Activated CD8-positive, alpha-beta memory T cell treated with anti-CD3 and anti-CD28 coated beads, Interleukin-2, amount 50 U/mL, for 48 hours (primary cell): ENCODE measurements at regions not wholly inside any gene's neighbourhood (a gene's known extent, or its start where the extent isn't known, plus 50 kb on each side); places are given as distances from the start of the nearest gene placed in this dataset.
"Not testable (repeated sequence)": the region's sequence is repeated elsewhere in the genome, so short reads cannot be mapped to it uniquely, and the experiment has no call there.

Experiments
- DNase-seq: peaks from one replicate; pipeline ENCODE4 v3.0.0-alpha.2; 2020

DNA sequence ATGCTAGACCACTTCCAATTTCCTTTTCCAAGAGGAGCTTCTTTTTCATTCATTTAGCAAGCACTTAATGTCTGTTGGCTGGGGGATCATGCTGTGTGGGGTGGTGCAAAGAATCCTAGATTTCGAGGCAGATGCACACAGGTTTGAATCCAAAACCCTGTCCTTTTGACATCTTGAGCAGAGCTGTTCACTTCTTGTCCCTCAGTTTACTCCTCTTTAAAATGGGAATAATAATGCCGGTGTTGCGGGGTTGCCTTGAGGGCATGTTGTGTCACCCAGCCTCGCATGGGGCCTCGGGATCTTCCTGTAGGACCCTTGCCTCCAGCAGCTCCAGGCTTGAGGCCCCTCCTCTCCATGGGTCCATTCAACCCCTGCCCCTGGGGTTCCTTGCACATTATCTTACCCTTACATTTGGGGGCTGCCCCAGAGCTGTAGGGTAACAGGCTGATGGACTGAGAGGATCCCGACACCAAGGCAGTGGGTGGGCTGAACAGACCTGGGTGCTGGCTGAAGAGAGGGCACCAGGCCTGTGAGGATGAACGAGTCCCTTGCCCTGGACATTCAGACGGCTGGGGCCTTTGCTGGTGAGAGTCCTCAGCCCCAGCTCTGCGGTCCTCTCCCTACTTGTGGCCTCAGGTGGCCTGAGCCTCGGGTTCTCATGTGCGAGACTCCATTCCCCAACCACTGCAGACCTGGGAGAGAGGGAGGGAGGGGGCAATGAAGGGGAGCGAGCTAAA, 145.8 kb downstream of the BARX1 start:
- peak; percentile 25 for DNase-seq

DNA sequence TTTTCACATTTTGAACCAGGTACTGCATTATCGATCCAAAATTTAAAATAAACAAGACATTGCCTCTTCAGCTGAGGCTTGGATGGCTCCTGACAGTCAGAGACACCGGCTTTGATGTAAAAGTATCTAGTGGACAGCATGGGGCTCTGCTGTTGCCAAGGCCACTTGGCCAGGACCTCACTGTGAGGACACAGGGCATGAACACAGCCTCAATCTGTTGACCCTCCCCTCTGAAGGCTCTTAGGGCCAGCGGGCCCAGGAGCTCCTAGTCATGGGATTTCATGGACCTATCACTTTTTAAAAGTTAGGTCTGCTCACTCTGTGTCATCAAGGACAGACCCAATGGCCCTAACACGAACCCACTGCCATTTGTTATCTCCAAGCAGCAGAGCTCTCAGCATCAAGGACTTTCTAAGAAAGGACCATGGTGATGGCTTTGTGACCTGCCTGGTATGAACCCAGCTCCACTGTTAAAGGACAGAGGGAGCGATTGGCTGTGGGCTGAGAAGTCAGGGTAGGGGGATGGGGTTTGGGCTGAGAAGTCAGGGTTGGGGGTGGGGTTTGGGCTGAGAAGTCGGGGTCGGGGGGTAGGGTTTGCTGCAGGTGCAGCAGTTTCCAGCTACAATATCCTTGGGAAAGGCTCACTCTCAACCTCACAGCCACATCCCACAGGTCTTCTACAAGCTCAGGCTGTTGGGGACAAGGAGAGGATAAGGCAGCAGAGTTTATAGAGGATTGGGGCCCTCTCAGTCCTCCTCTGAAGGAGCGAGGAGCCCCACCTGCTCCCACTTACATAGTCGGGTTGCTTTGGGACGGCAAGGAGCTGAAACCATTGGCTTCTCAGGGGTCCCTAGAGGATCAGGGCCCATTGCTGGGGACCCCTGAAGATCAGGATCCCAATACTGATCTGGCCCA, 146.8 kb downstream of the BARX1 start:
- DNase-seq, result peak; percentile 20

DNA sequence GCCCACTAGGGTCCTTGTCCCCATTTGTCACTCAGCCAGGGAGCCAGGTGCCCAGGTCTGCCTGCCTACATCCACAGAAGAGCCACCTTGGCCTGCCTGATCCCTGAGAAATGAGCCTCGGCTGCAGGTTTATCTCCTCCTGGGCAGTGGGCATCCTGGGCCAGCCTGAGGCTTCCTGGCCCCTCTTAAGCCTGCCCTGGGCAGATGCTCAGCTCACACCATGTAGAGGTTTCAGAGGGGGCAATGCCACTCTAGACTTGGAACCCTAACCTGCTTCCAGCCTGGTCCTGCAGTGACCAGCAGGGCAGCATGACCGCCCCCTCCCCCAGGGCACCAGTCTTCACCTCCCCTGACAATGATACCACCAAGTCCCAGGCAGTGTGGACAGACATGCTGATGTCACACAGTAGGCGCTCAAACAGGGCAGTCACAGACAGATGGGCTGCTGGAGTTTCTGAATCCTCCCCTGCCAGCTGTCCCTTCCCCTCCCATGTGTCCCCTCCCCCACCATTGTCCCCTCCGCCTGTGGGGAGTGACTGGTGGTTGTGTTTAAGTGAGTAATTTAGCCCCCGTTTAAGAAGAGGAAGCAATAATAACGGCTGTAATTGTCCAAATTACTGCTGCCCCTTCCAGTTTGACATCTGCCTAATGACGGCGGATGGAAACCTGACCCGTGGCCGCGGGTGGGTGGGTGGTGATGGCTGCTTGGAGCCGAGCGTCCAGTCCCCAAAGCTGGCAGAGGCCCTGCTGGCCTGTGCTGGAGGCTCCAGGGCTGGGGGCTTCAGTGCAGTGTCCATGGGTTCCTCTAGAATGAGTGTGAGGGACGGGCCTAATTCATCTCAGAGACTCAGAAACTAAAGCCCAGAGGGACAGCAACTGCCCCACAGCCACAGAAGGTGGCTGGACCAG, 147.7 kb downstream of the BARX1 start:
- DNase-seq, result peak; percentile 35

DNA sequence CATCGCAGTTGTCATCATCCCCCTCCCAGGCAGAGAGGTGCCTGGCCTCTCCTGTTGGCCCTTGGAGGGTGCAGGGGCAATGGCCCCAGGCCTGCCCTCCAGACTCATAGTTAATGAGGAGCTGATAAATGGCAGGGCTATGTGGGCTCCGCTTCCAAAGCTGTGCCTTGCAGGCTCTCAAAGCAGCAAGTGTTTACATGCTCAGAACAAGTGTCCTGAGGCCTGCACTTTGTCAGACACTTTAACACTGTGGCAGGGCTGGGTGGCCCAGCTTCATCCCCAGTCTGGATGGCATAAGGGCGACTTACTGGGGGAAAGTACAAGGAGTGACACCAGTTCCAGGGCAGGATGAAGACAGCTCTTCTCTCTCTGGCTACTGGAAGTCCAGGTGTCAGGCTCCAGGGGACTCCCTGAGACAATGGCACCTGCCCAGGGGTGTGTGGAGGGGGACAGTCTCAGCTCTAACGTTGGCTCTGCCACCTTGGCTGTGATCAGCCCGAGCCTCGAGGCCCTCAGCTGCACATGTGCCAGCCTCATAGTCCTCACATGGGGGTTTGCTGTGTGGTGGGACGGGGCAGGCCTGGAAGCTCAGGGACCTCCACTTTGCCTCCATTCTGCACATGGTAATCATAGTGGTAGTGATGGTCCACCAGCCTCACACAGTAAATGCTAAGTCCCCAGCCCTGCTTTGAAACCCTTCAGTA, 153.4 kb downstream of the BARX1 start:
- DNase-seq, result no peak

DNA sequence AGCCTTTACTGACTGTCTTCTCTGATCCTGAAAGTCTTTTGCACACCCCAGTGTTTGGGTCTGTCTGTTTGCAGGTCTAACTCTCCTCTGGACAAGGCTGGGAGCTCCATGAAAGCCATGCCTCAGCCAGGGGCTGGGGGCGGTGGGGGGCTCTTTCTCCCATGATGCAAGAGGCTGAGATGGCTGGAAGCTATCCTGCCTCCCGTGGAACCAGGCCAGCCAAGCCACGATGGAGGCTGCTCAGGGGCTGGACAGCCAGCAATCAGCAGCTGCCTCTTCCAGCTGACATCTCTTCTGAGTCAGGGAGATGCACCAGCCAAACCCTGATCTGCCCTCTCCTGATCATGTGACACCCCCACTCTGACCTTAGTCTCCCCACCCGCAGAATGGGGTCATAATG, 154.0 kb downstream of the BARX1 start:
- DNase-seq, result no peak

DNA sequence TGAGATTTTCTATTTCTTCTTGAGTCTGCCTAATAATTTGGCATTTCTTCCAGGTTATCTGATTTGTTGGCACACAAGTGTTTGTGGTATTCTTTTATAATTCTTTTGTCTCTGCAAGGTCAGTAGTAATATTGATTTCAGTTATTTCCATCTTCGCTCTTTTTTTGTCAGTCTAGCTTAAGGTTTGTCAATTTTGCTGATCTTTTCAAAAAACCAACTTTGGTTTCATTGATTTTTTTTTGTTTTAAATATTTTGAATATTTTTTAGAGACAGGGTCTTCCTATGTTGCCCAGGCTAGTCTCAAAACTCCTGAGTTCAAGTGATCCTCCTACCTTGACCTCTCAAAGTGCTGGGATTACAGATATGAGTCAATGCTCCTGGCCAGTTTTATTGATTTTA, 162.8 kb downstream of the BARX1 start:
- DNase-seq, result no peak

DNA sequence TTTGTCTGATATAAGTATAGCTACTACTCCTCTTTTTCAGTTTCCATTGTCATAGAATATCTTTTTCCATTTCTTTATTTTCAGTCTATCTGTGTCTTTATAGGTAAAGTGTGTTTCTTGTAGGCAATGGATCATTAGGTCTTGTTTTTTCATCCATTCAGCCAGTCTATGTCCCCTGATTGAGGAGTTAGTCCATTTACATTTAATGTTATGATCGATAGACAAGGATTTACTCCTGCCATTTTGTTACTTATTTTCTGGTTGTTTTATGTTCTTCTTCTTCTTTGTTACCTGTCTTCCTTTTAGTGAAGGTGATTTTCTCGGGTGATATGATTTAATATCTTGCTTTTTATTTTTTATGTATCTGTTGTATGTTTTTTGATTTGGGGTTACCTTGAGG, 169.0 kb downstream of the BARX1 start:
- no peak for DNase-seq

DNA sequence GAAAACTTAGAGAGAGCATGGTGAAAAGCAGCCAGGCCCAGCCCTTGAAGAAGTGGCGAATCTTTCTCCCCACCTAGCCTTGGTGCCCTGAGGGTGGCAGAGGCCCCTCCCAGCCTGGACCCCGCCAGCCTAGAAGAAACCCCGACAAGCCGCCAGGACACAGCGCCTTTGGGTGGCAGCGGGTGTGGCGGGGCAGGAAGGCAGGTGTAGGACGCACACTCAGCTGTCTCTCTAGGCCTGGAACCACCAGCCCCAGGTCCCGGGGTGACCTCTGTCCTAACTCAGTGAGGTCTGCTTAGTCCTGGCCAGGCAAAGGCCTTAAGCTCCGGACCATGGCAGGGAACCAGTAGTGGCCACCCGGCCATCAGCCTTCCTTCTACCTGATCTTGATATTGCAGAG, 178.3 kb downstream of the BARX1 start:
- DNase-seq, result no peak

DNA sequence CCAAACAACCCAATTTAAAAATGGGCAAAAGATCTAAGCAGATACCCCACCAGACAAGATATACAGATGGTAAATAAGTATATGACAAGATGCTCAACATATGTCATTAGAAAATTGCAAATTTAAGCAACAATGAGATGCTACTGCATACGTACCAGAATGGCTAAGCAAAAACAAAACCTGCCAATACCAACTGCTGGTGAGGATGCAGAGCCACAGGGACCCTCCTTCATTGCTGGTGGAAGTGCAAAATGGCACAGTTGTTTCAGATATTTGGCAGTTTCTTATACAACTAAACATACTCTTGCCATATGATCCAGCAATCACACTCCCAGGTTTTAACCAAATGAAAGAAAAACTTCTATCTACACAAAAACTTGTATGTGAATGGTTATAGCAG, 178.9 kb downstream of the BARX1 start:
- no peak for DNase-seq

DNA sequence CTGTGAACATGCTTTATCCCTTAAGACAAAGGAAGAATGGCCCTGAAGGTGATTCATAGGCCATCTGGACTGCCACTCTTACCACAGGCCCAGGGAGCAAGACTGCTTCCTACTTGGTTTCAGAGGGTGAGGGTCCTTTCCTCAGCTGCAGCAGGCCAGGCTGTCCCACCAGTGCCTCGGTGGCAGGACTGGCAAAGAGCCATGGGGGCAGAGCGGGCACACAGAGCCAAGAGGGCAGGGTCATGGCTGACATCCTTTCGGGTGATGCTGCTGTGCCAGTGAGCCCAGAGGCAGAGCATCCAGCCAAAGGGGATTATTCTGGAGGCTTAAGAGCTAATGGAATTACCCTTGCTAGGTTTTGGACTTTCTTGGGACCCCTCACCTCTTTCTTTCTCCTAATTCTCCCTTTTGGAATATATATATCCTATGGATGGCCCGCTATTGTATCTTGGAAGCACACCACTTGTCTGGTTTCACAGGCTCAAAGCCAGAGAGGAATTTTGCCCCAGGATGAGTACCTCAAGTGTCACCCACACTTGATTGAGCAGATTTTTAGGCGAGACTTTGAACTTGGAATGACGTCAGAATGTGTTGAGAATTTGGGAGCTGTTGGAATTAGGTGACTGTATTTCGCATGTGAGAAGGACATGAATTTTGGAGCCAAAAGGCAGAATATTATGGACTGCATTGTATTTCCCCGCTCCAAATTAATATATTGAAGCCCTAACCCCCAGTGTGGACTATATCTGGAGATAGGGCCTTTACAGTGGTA, 180.6 kb downstream of the BARX1 start:
- DNase-seq, result no peak

DNA sequence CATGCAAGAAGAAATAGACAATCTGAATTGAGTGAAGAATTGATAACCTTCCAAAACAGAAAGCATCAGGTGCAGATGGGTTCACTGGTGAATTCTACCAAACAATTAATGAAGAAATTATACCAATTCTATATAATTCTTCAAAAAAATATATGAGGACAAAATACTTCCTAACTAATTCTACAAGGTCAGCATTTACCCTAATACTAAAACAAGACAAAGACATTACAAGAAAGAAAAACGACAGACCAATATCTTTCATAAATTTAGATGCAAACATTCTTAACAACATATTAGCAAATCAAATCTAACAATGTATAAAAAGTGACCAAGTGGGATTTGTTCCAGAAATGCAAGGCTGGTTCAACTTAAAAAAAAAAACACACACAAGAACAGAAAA, 183.9 kb downstream of the BARX1 start:
- DNase-seq, result no peak

DNA sequence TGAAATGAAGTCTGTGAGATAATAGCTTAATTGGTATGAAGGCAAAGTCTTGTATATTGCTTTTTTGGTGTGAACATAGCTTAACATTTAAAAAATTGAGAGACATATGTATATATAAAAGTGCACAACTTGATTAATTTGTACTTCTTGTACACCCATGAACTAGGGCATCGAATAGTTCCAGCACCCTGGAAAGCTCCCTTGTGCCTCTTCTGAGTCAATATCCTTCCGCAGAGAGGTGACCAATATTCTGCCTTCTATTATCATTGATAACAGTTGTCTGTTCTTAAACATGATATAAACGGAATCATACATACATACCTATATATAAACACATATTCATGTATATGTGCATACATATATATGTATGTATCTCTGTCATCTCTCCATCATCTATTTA, 185.4 kb downstream of the PHF2 start:
- no peak for DNase-seq

DNA sequence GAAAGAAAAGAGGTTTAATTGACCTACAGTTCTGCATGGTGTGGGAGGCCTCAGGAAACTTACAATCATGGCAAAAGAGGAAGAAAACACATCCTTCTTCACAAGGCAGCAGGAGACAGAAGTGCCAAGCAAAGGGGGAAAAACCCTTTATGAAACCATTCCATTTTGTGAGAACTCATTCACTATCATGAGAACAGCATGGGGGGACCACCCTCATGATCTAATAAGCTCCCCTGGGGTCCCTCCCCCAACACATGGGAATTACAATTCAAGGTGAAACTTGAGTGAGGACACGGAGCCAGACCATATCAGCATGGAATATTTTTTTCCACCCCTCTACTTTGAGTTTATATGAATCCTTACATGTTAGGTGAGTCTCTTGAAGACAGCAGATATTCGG, 173.7 kb downstream of the PHF2 start:
- no peak for DNase-seq

DNA sequence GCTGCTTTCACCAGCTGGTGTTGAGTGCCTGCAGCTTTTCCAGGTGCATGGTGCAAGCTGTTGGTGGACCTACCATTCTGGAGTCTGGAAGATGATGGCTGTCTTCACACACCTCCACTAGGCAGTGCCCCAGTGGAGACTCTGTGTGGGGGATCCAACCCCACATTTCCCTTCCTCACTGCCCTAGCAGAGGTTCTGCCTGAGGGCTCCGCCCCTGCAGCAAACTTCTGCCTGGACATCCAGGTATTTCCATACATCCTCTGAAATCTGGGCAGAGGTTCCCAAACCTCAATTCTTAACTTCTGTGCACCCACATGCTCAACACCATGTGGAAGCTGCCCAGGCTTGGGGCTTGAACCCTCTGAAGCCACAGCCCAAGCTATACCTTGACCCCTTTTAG, 172.4 kb downstream of the PHF2 start:
- not testable (repeated sequence) for DNase-seq

DNA sequence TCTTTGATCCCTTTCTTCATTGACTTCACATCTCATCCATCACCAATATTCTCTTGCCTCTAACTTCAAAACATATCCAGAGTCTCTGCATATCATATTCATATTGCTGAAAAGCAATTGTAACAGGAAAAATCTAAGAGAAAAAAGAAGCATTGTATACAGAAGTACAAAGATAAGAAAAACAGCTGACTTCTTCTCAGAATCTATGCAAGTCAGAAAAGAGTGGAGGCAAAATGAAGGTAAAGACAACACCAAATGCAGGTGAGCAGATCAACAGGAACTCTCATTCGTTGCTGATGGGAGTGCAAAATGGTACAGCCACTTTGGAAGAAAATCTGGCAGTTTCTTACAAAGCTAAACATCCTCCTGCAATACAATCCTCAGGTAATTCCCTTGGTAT, 155.6 kb downstream of the PHF2 start:
- no peak for DNase-seq

DNA sequence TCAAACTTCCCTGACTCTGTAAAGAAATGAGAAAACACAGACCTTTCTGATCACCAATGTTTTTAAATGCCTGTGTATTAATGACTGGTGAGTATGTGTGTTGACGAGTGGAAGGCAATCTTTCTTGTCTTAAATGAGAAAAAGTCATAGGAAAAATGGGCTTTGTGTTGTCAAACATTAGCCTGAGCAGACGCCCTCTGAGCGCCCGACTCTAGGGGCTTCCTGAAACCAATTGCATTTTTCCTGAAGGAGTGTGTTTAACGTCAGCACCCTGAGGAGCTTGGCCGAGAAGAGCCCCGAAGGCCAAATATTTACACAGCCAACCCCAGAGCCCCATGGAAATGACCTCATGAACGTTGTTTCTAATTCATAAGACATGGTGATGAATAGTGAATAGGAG, 154.3 kb downstream of the PHF2 start:
- DNase-seq, result no peak

DNA sequence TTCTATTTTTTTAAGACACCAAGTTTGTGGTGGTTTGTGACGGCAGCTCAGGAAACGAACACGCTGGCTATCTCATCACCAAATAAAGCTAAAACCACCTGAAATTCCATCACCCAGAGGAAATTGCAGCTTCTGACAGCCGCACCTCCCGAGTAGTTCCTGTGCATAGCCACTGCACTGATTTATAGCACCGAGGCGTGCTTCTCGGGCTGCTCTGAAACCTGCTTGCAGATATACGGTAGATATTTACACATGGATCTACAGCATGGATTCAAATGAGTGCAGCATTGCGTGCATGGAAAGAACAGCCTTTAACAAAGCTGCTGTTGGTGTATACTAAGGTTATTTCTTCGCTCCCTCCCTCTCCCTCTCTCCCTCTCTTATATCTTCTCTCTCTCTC, 153.8 kb downstream of the PHF2 start:
- DNase-seq, result no peak
